GM12865 (cell line): ENCODE measurements at regions not wholly inside any gene's neighbourhood (a gene's known extent, or its start where the extent isn't known, plus 50 kb on each side); places are given as distances from the start of the nearest gene placed in this dataset.

ENCODE experiments used
- DNase-seq: peaks from one replicate; pipeline ENCODE4 v3.0.0; 2010; ENCODE audit warnings: low read depth
- H3K4me3 ChIP-seq: 2 replicates; pipeline ENCODE4 v1.5.1; 2011; ENCODE audit warnings: mild to moderate bottlenecking, low read depth, low read length, control low read depth
- TF ChIP-seq, protein P1 (sequence below): IDR thresholded peaks from 2 replicates; pipeline ENCODE4 v1.5.1; 2011; ENCODE audit warnings: low read length, control low read depth, low read depth, inconsistent platforms; ENCODE audit not compliant: insufficient read depth; ENCODE audit errors: missing control alignments

DNA sequence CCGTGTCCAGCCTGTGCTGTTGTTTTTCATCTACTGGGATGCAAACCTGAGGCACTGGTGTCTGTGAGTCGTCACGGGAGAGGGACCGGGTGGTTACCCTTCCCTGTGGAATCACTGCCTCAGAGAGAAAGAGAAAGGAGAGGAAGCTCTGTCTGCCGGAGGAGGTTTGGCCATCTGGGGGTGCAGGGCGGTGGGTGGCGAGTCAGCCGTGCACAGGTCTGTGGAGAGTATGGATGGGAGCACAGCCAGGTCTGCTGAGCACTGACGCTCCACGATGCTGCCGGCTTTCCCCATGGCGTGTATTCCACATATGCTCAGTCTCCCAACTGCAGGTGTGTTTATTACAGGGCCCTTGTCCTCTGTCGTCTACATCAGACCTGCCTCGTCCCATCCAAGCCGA is 395.2 kb upstream of the IRX4 start:
- no peak overlapping the region for H3K4me3 ChIP-seq
- TF ChIP-seq, protein P1, sequence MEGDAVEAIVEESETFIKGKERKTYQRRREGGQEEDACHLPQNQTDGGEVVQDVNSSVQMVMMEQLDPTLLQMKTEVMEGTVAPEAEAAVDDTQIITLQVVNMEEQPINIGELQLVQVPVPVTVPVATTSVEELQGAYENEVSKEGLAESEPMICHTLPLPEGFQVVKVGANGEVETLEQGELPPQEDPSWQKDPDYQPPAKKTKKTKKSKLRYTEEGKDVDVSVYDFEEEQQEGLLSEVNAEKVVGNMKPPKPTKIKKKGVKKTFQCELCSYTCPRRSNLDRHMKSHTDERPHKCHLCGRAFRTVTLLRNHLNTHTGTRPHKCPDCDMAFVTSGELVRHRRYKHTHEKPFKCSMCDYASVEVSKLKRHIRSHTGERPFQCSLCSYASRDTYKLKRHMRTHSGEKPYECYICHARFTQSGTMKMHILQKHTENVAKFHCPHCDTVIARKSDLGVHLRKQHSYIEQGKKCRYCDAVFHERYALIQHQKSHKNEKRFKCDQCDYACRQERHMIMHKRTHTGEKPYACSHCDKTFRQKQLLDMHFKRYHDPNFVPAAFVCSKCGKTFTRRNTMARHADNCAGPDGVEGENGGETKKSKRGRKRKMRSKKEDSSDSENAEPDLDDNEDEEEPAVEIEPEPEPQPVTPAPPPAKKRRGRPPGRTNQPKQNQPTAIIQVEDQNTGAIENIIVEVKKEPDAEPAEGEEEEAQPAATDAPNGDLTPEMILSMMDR = no peak
- no peak for DNase-seq

GRCh38 chr5:2276101-2276500 is 393.4 kb upstream of the IRX4 start:
- TF ChIP-seq, protein P1 = no peak
- DNase-seq = no peak
- no peak overlapping the region for H3K4me3 ChIP-seq

DNA sequence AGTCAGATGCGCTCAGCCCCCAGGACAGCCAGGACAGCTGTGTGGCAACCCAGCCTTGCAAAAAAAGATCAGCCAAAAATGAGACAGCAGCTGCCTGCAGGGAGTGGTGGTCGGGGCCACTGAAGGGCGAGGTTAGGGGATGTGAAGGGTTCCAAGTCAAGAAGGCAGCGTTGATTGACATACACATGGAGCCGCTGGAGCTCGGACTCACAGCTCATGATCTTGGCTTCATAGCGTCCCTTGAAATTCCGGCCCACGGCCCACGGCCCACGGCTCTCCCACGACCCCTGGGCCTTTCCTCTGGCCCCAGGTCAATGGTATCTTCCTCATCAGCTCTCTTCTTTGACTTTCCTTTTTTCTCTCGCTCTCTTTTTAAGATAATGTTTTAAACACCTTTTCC is 390.0 kb upstream of the IRX4 start:
- TF ChIP-seq, protein P1 = no peak
- DNase-seq = no peak
- H3K4me3 ChIP-seq = no peak overlapping the region

GRCh38 chr5:2272039-2272438 is 389.3 kb upstream of the IRX4 start:
- H3K4me3 ChIP-seq = no peak overlapping the region
- TF ChIP-seq, protein P1 = no peak
- DNase-seq = no peak

DNA sequence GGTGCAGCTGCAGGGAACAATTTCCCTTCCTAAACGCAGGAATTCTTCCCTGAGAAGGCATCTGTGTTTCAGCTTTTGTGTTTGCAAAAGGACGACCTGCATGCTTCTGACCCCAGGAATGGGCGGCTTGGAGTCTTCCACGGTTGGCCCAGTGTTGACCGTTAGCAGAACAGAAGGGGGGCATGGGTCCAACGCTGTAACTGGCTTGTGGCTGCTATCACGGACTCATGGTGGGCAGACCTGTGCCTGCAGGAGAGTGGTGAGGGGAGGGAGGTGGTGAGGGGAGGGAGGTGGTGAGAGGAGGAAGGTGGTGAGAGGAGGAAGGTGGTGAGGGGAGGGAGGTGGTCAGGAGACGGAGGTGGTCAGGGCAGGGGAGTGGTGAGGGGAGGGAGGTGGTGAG is 388.6 kb upstream of the IRX4 start:
- H3K4me3 ChIP-seq = no peak overlapping the region
- TF ChIP-seq, protein P1 = no peak
- DNase-seq = no peak

- TF ChIP-seq, protein P1 = no peak
- no peak overlapping the region for H3K4me3 ChIP-seq
- no peak for DNase-seq
Measured at GRCh38 chr5:2270467-2270866, 387.7 kb upstream of the IRX4 start.

- no peak for DNase-seq
- no peak overlapping the region for H3K4me3 ChIP-seq
- TF ChIP-seq, protein P1 = no peak
Measured at GRCh38 chr5:2269656-2270055, 386.9 kb upstream of the IRX4 start.
